CD4-positive, alpha-beta T cell treated with Interleukin-12 subunit alpha and Interleukin-12 subunit beta, for 1 hour (primary cell): ENCODE measurements at regions not wholly inside any gene's neighbourhood (a gene's known extent, or its start where the extent isn't known, plus 50 kb on each side); places are given as distances from the start of the nearest gene placed in this dataset.

Experiments used
- DNase-seq: peaks from one replicate; pipeline ENCODE4 v3.0.0-alpha.2; 2020

GRCh38 chr10:88062385-88062784, 199.0 kb downstream of the PTEN start:
- no peak for DNase-seq

GRCh38 chr10:88062798-88063472, 199.5 kb downstream of the PTEN start:
- no peak for DNase-seq

GRCh38 chr10:88063861-88064557, 200.6 kb downstream of the PTEN start:
- DNase-seq = no peak

GRCh38 chr10:88064608-88065382, 201.4 kb downstream of the PTEN start:
- DNase-seq = peak; percentile 61

- DNase-seq = no peak
Observed at GRCh38 chr10:88065383-88066049, 202.1 kb downstream of the PTEN start.

GRCh38 chr10:88066319-88066718, 202.9 kb downstream of the PTEN start:
- no peak for DNase-seq

- DNase-seq = peak; percentile 46
Observed at GRCh38 chr10:88066876-88067275, 203.5 kb downstream of the PTEN start.

GRCh38 chr10:88067737-88068136, 204.3 kb downstream of the PTEN start:
- no peak for DNase-seq

- DNase-seq = no peak
Observed at GRCh38 chr10:88069338-88069737, 205.9 kb downstream of the PTEN start.

GRCh38 chr10:88070080-88070880, 206.9 kb downstream of the PTEN start:
- no peak for DNase-seq

GRCh38 chr10:88071879-88072278, 208.5 kb downstream of the PTEN start:
- DNase-seq = no peak

GRCh38 chr10:88073682-88074081, 210.3 kb downstream of the PTEN start:
- DNase-seq = no peak

- no peak for DNase-seq
Observed at GRCh38 chr10:88074971-88075370, 211.5 kb downstream of the PTEN start.

- DNase-seq = no peak
Observed at GRCh38 chr10:88076027-88076880, 212.8 kb downstream of the PTEN start.

GRCh38 chr10:88077977-88078376, 214.6 kb downstream of the PTEN start:
- no peak for DNase-seq

GRCh38 chr10:88080213-88080612, 216.8 kb downstream of the PTEN start:
- DNase-seq = no peak

- DNase-seq = no peak
Observed at GRCh38 chr10:88081457-88082054, 218.1 kb downstream of the PTEN start.

- DNase-seq = no peak
Observed at GRCh38 chr10:88082391-88082790, 219.0 kb downstream of the PTEN start.

GRCh38 chr10:88082806-88083596, 219.6 kb downstream of the PTEN start:
- DNase-seq = no peak

- no peak for DNase-seq
Observed at GRCh38 chr10:88083597-88083989, 220.2 kb downstream of the PTEN start.
